ENCODE measurements at regions not wholly inside any gene's neighbourhood (a gene's known extent, or its start where the extent isn't known, plus 50 kb on each side); places are given as distances from the start of the nearest gene placed in this dataset.

- H2AFZ ChIP-seq (ENCODE audit: insufficient read depth, low read depth, low read length, poor library complexity, severe bottlenecking): no peak overlapping the region
- no peak for DNase-seq
- ChIA-PET POLR2A (no interaction called here), CTCF (no interaction called here)
- Mint-ChIP-seq H3K4me3 (no peak overlapping the region), H3K27ac (no peak overlapping the region), H3K27me3 (peaks cover 19% of the 10 kb centered on the region), H3K9me3 (ENCODE audit: insufficient read depth) (no peaks in the 10 kb centered on the region), H3K4me1 (no peaks in the 10 kb centered on the region)
- peaks cover 0 to 3% (median 0%) of the 10 kb centered on the region in 3 donors for H3K9me3 ChIP-seq (ENCODE audit: control extremely low read depth in 1 of 3, control insufficient read depth in 2 of 3, insufficient read depth in 1 of 3, low read length in 2 of 3)
- TF ChIP-seq CTCF (IDR thresholded peaks at IDR 0.05) (no peak), EZH2 (IDR thresholded peaks at IDR 0.05; ENCODE audit: borderline replicate concordance, insufficient read depth, low read depth, low read length, poor library complexity, severe bottlenecking) (no peak)
- H3K79me2 ChIP-seq (ENCODE audit: control insufficient read depth, insufficient read depth, low read length): no peaks in the 10 kb centered on the region
- no peak for ATAC-seq (ENCODE audit: low read depth)
- H3K4me1 ChIP-seq (ENCODE audit: control insufficient read depth in 2 of 2, insufficient read depth in 2 of 2, low read length in 2 of 2): no peaks in the 10 kb centered on the region
- H3K36me3 ChIP-seq (replicated peaks in 1 of 2; ENCODE audit: control extremely low read depth in 1 of 2, control insufficient read depth in 1 of 2, extremely low read depth in 1 of 2, insufficient read depth in 2 of 2, low read length in 1 of 2): no peaks in the 10 kb centered on the region
- no peak overlapping the region for H3K4me3 ChIP-seq (ENCODE audit: control extremely low read depth in 1 of 5, extremely low read depth in 1 of 5, insufficient read depth in 1 of 5, low read depth in 2 of 5, low read length in 4 of 5)
- no peak overlapping the region for H3K4me2 ChIP-seq (replicated peaks; ENCODE audit: low read depth, low read length, poor library complexity, severe bottlenecking)
- peaks cover 0 to 4% (median 1%) of the 10 kb centered on the region in 4 experiments for H3K27me3 ChIP-seq (replicated peaks in 1 of 4; ENCODE audit: control extremely low read depth in 1 of 4, control insufficient read depth in 3 of 4, insufficient read depth in 4 of 4, low read length in 3 of 4)
- no peak overlapping the region for H3K9ac ChIP-seq (ENCODE audit: low read length)
- WGBS (ENCODE audit: insufficient coverage): 100% methylated on average over 1 of the region's 5 CpGs
- H3K27ac ChIP-seq (ENCODE audit: low read length in 2 of 2): no peak overlapping the region
- intact Hi-C loops (cut with micrococcal nuclease): no loop called here
- no peaks in the 10 kb centered on the region for H4K20me1 ChIP-seq (ENCODE audit: control insufficient read depth, insufficient read depth, low read length, poor library complexity, severe bottlenecking)
These were observed 479.9 kb upstream of the TNP1 start for GRCh38 chr2:217339753-217340152.

- H3K27me3 Mint-ChIP-seq: peaks cover 24% of the 10 kb centered on the region
- intact Hi-C loops (cut with micrococcal nuclease): no loop called here
- H3K4me2 ChIP-seq (replicated peaks; ENCODE audit: low read depth, low read length, poor library complexity, severe bottlenecking): no peak overlapping the region
- H3K4me1 ChIP-seq (ENCODE audit: control insufficient read depth in 2 of 2, insufficient read depth in 2 of 2, low read length in 2 of 2): no peaks in the 10 kb centered on the region
- no peaks in the 10 kb centered on the region for H4K20me1 ChIP-seq (ENCODE audit: control insufficient read depth, insufficient read depth, low read length, poor library complexity, severe bottlenecking)
- no peaks in the 10 kb centered on the region for H3K79me2 ChIP-seq (ENCODE audit: control insufficient read depth, insufficient read depth, low read length)
- peaks cover 0 to 4% (median 1%) of the 10 kb centered on the region in 4 experiments for H3K27me3 ChIP-seq (replicated peaks in 1 of 4; ENCODE audit: control extremely low read depth in 1 of 4, control insufficient read depth in 3 of 4, insufficient read depth in 4 of 4, low read length in 3 of 4)
- no peaks in the 10 kb centered on the region for H3K9me3 Mint-ChIP-seq (ENCODE audit: insufficient read depth)
- no peak overlapping the region for H3K4me3 Mint-ChIP-seq
- H3K27ac Mint-ChIP-seq: no peak overlapping the region
- TF ChIP-seq EZH2 (IDR thresholded peaks at IDR 0.05; ENCODE audit: borderline replicate concordance, insufficient read depth, low read depth, low read length, poor library complexity, severe bottlenecking) (no peak), CTCF (IDR thresholded peaks at IDR 0.05) (no peak)
- peaks cover 0 to 3% (median 0%) of the 10 kb centered on the region in 3 donors for H3K9me3 ChIP-seq (ENCODE audit: control extremely low read depth in 1 of 3, control insufficient read depth in 2 of 3, insufficient read depth in 1 of 3, low read length in 2 of 3)
- H3K9ac ChIP-seq (ENCODE audit: low read length): no peak overlapping the region
- CTCF ChIA-PET: no interaction called here
- H3K4me1 Mint-ChIP-seq: no peaks in the 10 kb centered on the region
- POLR2A ChIA-PET: no interaction called here
- no peak for DNase-seq
- WGBS (ENCODE audit: insufficient coverage): no CpG with 5 or more reads among the region's 4 CpGs
- H2AFZ ChIP-seq (ENCODE audit: insufficient read depth, low read depth, low read length, poor library complexity, severe bottlenecking): no peak overlapping the region
- ATAC-seq (ENCODE audit: low read depth): no peak
- H3K36me3 ChIP-seq (replicated peaks in 1 of 2; ENCODE audit: control extremely low read depth in 1 of 2, control insufficient read depth in 1 of 2, extremely low read depth in 1 of 2, insufficient read depth in 2 of 2, low read length in 1 of 2): no peaks in the 10 kb centered on the region
- no peak overlapping the region for H3K27ac ChIP-seq (ENCODE audit: low read length in 2 of 2)
- no peak overlapping the region for H3K4me3 ChIP-seq (ENCODE audit: control extremely low read depth in 1 of 5, extremely low read depth in 1 of 5, insufficient read depth in 1 of 5, low read depth in 2 of 5, low read length in 4 of 5)
These were observed 478.5 kb upstream of the TNP1 start for GRCh38 chr2:217338306-217338916.
